ENCODE measurements at regions not wholly inside any gene's neighbourhood (a gene's known extent, or its start where the extent isn't known, plus 50 kb on each side); places are given as distances from the start of the nearest gene placed in this dataset.

DNA sequence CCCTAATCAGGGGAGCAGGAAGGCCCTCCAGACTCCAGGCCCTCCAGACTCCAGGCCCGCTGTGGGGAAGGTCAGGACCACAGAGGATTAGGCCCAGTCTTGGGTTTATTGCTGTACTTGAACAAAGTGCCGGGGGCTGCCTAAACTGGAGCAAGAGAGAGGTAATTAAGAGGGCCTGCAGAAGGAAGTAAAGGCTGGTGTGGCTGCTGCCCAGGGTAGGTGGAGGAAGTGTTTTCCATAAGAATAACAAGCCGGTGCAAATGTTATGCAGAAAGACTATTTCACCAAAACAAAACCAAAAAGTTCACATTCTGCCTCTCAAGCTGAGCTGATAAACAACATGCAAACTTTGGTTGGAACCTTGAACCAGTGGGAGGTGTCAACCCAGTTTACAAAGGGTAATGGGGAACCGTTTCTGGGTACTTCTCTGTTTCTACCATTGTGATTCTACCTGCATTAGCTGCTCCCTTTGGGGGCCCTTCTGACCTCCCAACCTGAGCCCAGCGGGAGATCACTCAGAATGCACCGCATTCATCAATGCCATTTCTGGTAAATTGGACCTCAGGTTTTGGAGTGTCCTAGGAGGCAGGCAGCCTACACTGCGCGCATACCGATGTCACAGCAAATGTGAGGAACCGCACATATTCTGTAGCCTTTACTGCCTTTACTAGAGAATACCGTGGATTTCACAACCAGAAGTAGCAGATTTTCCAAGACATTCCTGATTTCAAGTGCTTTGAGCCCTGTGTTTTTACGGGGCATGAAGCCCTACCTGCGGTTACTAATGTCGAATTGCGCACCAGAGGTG lies 59.7 kb upstream of the BCOR start:
- DNase-seq, result no peak

DNA sequence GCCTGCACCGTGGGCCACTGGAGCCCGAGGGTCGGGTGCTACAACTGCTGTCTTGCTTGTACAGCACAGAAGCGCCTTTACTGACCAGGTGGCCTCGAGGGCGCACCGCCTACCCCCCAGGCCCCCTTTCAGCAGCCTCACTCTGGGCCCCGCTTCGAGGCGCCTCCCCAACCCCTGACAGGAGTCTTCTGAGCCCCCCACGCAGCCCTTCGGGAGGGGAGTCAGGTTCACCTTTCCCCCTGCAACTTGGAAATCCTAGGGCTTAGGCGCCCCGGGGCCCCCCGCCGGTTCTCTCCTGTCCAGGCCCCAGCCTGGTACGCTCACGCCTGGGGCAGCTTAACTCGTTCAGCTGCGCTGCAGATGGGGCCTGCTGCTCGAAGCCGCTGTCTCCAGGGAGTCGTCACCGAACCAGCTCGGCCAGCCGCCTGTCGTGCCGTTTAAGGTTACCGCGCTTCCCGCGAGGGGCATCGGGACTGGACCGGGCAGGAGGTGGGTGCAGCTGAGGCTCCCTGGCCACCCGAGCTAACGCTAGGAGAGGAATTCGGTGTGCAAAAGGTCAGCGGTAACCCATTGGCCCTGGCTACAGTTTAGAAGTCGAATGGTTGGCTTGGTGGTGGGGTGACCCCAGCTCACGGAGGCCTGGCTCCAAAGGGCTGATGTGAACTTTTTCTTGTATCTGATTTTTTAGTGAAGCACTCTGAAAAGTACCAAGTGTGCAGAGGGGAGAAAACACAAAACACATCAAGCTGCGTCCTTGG lies 58.9 kb upstream of the BCOR start:
- no peak for DNase-seq

GRCh38 chrX:40155589-40156469 lies 58.1 kb upstream of the BCOR start:
- DNase-seq, result no peak

DNA sequence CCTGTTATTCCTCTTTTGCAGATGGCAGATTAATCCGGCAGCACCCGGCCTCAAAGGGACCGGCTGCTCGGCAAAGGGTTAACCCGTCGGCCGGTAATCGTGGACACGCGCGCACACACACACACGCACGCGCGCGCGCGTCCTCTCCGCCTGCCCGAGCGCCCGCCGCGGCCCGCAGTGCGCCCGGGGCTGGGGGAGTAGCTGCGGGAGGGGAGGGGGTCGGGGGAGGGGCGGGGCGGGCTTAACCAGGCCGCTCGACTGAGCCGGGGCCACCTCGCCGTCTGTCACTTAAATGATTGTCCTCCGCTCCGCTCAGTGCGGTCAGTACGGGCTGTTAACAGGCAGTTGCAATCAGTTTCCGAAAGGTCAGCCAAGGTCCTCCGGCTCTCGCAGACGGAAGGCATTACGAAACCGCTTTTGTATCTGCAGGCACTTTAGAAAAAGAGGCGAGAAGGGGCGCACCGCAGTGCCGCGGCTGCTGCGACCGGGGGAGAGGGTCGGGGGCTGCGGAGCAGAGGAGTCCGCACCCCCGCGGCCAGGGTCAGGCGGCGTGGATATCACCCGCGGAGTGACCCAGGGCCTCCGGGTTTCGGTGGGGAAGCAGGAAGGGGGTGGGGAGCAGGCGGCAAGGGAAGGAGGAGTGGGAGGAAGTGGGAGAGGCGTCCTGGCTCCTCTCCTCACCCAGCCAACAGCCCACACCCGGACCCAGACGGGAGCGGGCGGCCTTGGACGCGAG lies 57.3 kb upstream of the BCOR start:
- no peak for DNase-seq

GRCh38 chrX:40154250-40154852 lies 56.6 kb upstream of the BCOR start:
- no peak for DNase-seq

DNA sequence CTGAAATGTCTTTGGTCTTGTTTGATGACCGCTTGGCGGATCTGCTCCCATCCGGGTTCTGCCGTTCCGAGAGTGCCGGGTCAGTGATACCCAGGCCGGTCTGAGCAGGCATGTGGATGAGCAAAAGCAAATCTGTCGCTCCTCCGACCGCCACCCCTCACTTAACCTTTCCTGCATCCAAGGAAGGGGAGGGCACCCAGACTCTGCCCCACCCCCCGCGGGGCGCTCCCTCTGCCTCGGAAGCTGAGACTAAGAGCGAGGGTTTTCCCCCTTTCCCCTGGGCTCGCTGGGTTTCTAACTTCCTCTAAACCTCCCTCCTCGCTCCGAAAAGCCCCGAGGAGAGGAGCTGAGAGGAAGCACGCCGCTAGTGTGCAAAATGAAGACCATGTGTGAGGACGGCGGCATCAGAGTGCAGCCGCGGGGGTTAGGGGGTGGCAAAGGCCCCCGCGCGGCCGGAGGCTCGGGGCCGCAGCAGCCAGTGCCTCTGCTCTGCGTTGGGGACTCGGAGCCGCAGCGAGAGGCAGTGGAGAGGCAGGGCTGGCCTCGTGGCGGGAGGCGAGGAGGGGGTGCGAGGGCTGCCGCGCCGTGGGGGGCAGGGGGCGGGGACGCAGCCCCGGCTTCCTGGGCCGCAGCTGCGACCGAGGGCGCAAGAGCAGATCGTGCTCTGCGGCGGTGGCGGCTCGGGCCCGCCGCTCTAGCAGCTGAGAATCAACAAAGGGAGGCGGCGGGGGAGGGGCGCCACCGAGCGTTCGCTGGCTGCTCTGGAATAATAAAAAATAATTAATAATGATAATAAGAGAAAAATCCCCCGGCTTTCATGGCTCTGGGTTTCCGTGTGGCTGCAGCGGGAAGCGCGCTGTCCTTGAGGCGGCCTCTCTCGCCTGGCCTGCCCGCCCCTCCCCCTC lies 55.8 kb upstream of the BCOR start:
- peak; percentile 55 to 56 for DNase-seq

- DNase-seq, result no peak
Measured at GRCh38 chrX:40152741-40153344, 55.1 kb upstream of the BCOR start.

- DNase-seq, result peak in 1 of 2 experiments; percentile 41
Measured at GRCh38 chrX:40152173-40152711, 54.5 kb upstream of the BCOR start.

DNA sequence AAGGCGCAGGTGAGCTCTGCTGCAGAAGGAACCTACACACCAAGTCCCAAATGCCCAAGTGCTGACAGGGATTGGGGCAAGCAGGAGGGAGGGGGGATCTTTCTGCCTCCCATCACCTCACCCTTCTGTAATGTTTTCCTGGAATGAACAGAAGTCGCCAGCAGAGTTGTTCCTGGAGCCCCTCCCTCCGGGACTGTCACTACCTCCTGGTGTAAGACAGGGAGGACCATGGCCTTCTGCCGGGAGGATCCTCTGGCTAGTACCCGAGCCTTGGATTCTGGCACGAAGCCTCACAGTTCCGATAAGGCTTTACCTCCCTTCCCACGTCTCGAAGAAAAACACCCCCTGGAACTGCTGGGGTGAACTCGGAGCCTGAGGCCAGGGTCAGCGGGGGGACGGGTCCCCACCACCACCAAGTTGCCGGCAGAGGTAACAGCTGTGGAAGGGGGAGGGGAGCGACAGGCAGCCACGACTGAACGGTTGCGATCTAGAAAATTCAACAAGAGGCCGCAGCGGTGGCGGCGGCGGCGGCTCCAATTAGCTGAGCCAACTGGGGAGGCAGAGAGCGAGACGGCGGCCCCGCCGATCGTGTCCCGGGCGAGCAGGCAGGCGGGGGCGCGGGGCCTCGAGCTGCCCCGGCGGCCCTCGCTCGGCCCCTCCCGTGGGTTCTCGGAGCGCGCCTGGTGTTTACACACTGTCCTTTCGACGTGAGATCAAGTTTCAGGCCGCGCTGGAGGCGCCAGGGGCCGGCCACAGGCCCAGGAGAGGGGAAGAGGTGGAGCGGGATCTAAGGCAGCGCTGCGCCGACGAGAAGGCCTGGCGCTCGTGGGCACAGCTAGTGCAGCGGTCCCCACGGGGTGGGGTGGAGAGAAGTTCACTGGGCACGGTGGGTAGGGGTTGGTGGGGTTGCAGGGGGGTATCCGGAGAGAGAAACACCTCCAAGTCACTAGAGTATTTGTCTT lies 53.7 kb upstream of the BCOR start:
- DNase-seq, result no peak

DNA sequence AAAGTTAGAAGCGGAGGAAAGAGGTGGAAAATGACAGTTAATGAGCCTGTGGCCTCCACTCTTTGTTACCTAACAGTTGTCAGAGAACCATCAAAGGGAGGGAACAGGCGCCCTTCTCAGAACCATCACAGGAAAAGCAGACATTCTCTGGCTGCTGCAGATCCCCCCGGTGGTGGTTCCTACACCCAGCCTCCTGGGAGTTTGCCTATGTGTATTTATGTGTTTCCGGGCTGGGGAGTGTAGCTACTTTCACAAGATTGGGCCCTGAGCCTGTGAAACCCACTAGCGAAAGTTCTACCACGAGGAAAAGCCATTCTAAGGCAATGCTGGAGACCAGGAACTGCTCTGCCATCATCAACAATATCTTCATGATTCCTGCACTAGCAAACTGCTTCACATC lies 52.7 kb upstream of the BCOR start:
- no peak for DNase-seq

DNA sequence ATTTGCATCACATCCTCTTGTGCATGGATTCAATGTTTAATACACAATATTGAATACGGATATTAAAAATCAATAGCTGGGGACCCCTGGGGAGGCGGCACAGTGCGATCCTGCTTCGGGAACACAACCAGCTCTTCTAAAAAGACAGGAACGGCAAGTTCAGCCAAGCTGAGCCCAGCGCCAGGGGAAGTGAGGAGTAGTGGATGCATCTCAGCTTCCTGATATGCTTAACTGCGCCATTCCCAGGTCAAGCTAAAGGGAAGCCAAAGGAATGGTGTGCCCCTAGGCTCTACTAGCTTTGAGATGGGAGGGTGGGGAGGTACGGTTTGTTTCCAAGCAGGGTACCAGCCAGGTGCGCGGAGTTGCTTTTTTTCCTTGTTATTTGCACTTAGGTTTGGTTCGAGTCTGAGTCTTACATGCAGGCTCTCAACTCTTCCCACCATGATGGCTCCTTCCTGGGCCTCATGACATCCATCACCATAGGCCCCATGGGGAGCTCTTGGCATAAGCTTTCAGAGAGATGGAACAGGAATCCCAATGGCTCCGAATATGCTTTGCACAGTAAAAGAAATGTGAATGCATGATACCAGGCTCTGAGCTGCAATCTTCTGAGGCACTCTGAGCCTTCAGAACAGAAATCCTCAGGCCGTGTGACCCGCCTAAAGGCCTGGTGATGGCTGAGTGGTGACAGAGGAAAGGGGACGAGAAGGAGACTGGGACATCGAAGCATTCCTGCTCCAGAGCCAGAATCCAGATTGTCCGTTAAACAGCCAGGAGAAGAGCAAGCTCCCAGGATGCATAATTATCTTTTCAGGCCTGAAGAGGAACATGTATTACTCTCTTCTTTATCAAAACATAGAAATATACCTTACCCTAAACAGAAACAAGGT lies 51.8 kb upstream of the BCOR start:
- no peak for DNase-seq

- DNase-seq, result no peak
Measured at GRCh38 chrX:40148385-40149285, 50.9 kb upstream of the BCOR start.

- DNase-seq, result no peak
Measured at GRCh38 chrX:40147971-40148370, 50.2 kb upstream of the BCOR start.

All from activated CD4-positive, alpha-beta T cell treated with anti-CD3 and anti-CD28 coated beads, Interleukin-2, amount 50 U/mL, for 4 hours (primary cell).